Renal cortex interstitium (tissue), 11 donors: ENCODE measurements at regions not wholly inside any gene's neighbourhood (a gene's known extent, or its start where the extent isn't known, plus 50 kb on each side); places are given as distances from the start of the nearest gene placed in this dataset.
A peak's percentile ranks its signal among the peaks of the same experiment; 100 is the strongest.
"Not testable (repeated sequence)": the region's sequence is repeated elsewhere in the genome, so short reads cannot be mapped to it uniquely, and the experiment has no call there.

ENCODE experiments used
- DNase-seq, 11 donors: peaks; one replicate each; pipeline ENCODE4 v3.0.0-alpha.2; 2013; ENCODE audit warnings: low read depth in 9 of 11, low spot score in 4 of 11; ENCODE audit errors: extremely low read depth in 1 of 11

GRCh38 chr9:138211544-138212219 lies 334.1 kb downstream of the CACNA1B start:
- DNase-seq, result peak in 1 of 11 donors; percentile 8

DNA sequence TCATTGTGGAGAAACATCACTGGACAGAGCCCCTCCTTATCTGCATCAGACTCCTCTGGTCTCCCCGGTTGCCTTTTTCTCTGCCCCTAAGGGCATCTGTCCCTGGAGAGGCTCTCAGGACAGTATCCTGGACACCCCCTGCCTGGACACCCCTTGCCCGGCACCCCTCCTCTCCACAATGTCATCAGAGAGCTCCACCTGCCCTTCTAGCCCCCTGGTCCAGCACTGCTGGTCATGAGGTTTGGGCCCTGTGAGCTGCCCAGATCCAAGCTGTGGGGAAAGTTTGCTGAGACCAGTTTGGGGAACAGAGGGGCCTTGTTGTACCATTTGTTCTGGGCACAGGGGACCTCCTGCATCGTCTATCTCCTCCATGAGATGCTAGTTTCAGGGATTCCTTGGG lies 335.2 kb downstream of the CACNA1B start:
- DNase-seq, result not testable (repeated sequence)

GRCh38 chr9:138213748-138214147 lies 336.2 kb downstream of the CACNA1B start:
- not testable (repeated sequence) for DNase-seq

GRCh38 chr9:138214548-138214947 lies 337.0 kb downstream of the CACNA1B start:
- not testable (repeated sequence) for DNase-seq

GRCh38 chr9:138215588-138215987 lies 338.0 kb downstream of the CACNA1B start:
- DNase-seq, result not testable (repeated sequence)

- not testable (repeated sequence) for DNase-seq
These were observed 339.2 kb downstream of the CACNA1B start for GRCh38 chr9:138216817-138217216.

DNA sequence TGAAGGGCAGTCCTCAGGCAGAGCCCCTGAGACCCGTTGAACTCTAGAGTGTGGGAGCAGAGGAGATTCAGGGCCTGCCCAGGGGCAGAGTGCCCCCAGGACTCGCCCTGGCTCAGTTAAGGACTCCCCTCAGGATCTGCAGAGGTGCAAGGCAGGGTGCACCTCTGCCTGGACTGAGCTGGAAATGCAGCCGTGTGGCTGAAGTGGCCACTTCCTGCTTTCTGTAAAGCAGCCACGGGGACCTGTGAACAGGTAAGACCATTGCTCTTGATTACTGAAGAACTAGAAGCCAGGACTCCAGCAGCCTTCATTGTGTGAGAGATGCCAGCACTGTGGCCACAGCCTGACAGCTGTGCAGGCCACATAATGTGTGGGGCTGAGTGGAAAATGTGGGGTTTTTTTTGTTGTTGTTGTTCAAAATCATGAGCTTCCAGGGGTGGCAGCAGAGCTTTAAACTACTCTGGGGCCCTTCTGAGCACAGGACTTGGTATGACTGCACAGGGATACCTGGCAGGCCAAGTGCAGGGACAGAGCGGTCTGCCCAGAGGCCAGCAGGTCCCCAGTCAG lies 339.8 kb downstream of the CACNA1B start:
- DNase-seq, result not testable (repeated sequence)

GRCh38 chr9:138219249-138219648 lies 341.7 kb downstream of the CACNA1B start:
- DNase-seq, result not testable (repeated sequence)

- DNase-seq, result not testable (repeated sequence)
These were observed 344.0 kb downstream of the CACNA1B start for GRCh38 chr9:138221446-138222054.

GRCh38 chr9:138237099-138237498 lies 359.5 kb downstream of the CACNA1B start:
- DNase-seq, result not testable (repeated sequence)

GRCh38 chr9:138282903-138283302 lies 405.3 kb downstream of the CACNA1B start:
- not testable (repeated sequence) for DNase-seq
